CD14-positive monocyte (primary cell): ENCODE measurements at regions not wholly inside any gene's neighbourhood (a gene's known extent, or its start where the extent isn't known, plus 50 kb on each side); places are given as distances from the start of the nearest gene placed in this dataset.

Experiments
- DNase-seq, 3 donors: peaks; one replicate each; pipeline ENCODE4 v3.0.0-alpha.2; 2011 to 2022
- H2AFZ ChIP-seq: 2 replicates; pipeline ENCODE4 v1.6.0; 2012; ENCODE audit warnings: mild to moderate bottlenecking, low read depth, low read length, inconsistent platforms; ENCODE audit not compliant: insufficient read depth, poor library complexity, severe bottlenecking
- H3K27ac ChIP-seq, 2 donors: 1 replicate in 1 of 2; 2 replicates in 1 of 2; pipeline ENCODE4 v1.5.1; 2012 to 2013; ENCODE audit warnings: low read length in 2 of 2, control low read depth in 1 of 2, inconsistent platforms in 1 of 2, low read depth in 1 of 2, mild to moderate bottlenecking in 1 of 2
- H3K27me3 ChIP-seq, 2 donors: one replicate each; pipeline versions ENCODE4 v1.6.0 to v1.6.1; 2011 to 2013; ENCODE audit warnings: low read length in 2 of 2; ENCODE audit not compliant: control insufficient read depth in 2 of 2, insufficient read depth in 2 of 2
- H3K36me3 ChIP-seq, 2 donors: replicated peaks in 1 of 2; 1 replicate in 1 of 2; 2 replicates in 1 of 2; pipeline versions ENCODE4 v1.5.1 to v1.6.1; 2012 to 2013; ENCODE audit warnings: low read length in 2 of 2, control low read depth in 1 of 2, inconsistent platforms in 1 of 2, mild to moderate bottlenecking in 1 of 2; ENCODE audit not compliant: insufficient read depth in 2 of 2, control insufficient read depth in 1 of 2
- H3K4me1 ChIP-seq, 2 donors: 1 replicate in 1 of 2; 2 replicates in 1 of 2; pipeline versions ENCODE4 v1.5.1 to v1.6.1; 2012 to 2013; ENCODE audit warnings: low read length in 2 of 2, control low read depth in 1 of 2, inconsistent platforms in 1 of 2, mild to moderate bottlenecking in 1 of 2, moderate library complexity in 1 of 2; ENCODE audit not compliant: insufficient read depth in 2 of 2, control insufficient read depth in 1 of 2
- H3K4me2 ChIP-seq: replicated peaks from 2 replicates; pipeline ENCODE3; 2012; ENCODE audit warnings: low read length, moderate library complexity, mild to moderate bottlenecking; ENCODE audit not compliant: poor library complexity, severe bottlenecking; ENCODE audit errors: extremely low read depth
- H3K4me3 ChIP-seq, 3 experiments: fragments of 200-600 bp in 1 of 3; sonication (generic) in 1 of 3; replicated peaks in 1 of 3; 1 replicate in 2 of 3; 2 replicates in 1 of 3; pipeline ENCODE4 v1.5.1; 2011 to 2013; ENCODE audit warnings: low read length in 3 of 3, mild to moderate bottlenecking in 3 of 3, control low read depth in 2 of 3, low read depth in 2 of 3, inconsistent platforms in 1 of 3, moderate library complexity in 1 of 3
- H3K79me2 ChIP-seq: 2 replicates; pipeline ENCODE4 v1.6.0; 2012; ENCODE audit warnings: mild to moderate bottlenecking, control low read depth, inconsistent platforms, low read length, moderate library complexity; ENCODE audit not compliant: insufficient read depth
- H3K9ac ChIP-seq: 2 replicates; pipeline ENCODE4 v1.6.0; 2017; ENCODE audit warnings: low read length, mild to moderate bottlenecking; ENCODE audit not compliant: insufficient read depth, poor library complexity, severe bottlenecking
- H3K9me3 ChIP-seq, 2 donors: replicated peaks in 1 of 2; 1 replicate in 1 of 2; 2 replicates in 1 of 2; pipeline versions ENCODE4 v1.5.1 to v1.6.1; 2012 to 2013; ENCODE audit warnings: low read length in 2 of 2, control low read depth in 1 of 2; ENCODE audit not compliant: control insufficient read depth in 1 of 2, insufficient read depth in 1 of 2
- H4K20me1 ChIP-seq: 2 replicates; pipeline ENCODE4 v1.6.0; 2012; ENCODE audit warnings: mild to moderate bottlenecking, low read length, control low read depth, moderate library complexity; ENCODE audit not compliant: insufficient read depth
- H3K27ac Mint-ChIP-seq, 7 donors: one replicate each; pipeline ENCODE4 v1.8.0; 2020; ENCODE audit warnings: mild to moderate bottlenecking in 7 of 7, mixed read lengths in 7 of 7, moderate library complexity in 6 of 7, inconsistent platforms in 2 of 7
- H3K27me3 Mint-ChIP-seq, 3 donors: one replicate each; pipeline ENCODE4 v1.8.0; 2021 to 2022; ENCODE audit warnings: low read depth in 3 of 3, mild to moderate bottlenecking in 3 of 3, mixed read lengths in 3 of 3, moderate library complexity in 3 of 3, inconsistent platforms in 1 of 3
- H3K36me3 Mint-ChIP-seq, 2 donors: one replicate each; pipeline ENCODE4 v1.8.0; 2020; ENCODE audit warnings: mixed read lengths in 2 of 2, inconsistent platforms in 1 of 2, mild to moderate bottlenecking in 1 of 2
- H3K4me1 Mint-ChIP-seq: one replicate; pipeline ENCODE4 v1.8.0; 2020; ENCODE audit warnings: mild to moderate bottlenecking, mixed read lengths
- H3K4me3 Mint-ChIP-seq, 2 donors: one replicate each; pipeline ENCODE4 v1.8.0; 2020; ENCODE audit warnings: mild to moderate bottlenecking in 2 of 2, mixed read lengths in 2 of 2, moderate library complexity in 1 of 2
- H3K9me3 Mint-ChIP-seq, 7 donors: one replicate each; pipeline ENCODE4 v1.8.0; 2020 to 2022; ENCODE audit warnings: mixed read lengths in 7 of 7, mild to moderate bottlenecking in 6 of 7, moderate library complexity in 6 of 7, inconsistent platforms in 2 of 7
- WGBS: methylation state at CpG from one replicate; pipeline ENCODE4 v1.1.5; 2013; ENCODE audit warnings: missing lambda C conversion rate; ENCODE audit not compliant: insufficient coverage; 5-methylcytosine and 5-hydroxymethylcytosine counted together
- intact Hi-C, 2 donors: fragments of 100-400 bp; cut with micrococcal nuclease; formaldehyde crosslinking; loops; one replicate each; pipeline versions ENCODE4 v1.15.0 to v1.15.1; 2023
- TF ChIP-seq, protein P1 (sequence below): fragments of 200-600 bp; IDR thresholded peaks from one replicate; pipeline ENCODE4 v1.8.0; 2022; ENCODE audit warnings: antibody characterized with exemption, mild to moderate bottlenecking

DNA sequence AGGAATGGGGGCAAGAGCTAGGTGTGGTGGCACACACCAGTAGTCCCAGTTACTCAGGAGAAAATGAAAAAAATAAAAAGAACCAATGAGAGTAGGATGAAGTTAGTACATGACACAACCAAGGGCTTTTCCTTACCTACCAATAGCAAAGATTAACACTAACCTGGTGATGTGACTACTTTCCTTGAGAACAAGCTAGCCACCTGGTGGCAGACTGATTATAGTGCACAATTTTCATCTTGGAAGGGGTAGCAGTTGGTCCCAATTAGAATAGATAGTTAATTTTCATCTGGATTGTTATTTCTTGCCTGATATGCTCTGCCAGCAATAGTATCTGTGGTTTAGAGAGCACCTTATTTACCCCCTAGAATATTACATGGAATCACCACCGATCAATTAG is 1216.8 kb upstream of the PABPC4L start:
- H2AFZ ChIP-seq, result no peak overlapping the region
- no CpG with 5 or more reads among the region's 1 CpG for WGBS
- no peaks in the 10 kb centered on the region for H3K9me3 ChIP-seq
- no peaks in the 10 kb centered on the region for H3K4me1 ChIP-seq
- H3K4me3 ChIP-seq, result no peak overlapping the region
- no peak overlapping the region for H3K4me2 ChIP-seq
- Mint-ChIP-seq H3K27ac (no peak overlapping the region), H3K4me3 (no peak overlapping the region), H3K9me3 (peaks cover 0 to 6% (median 0%) of the 10 kb centered on the region in 7 donors), H3K36me3 (no peaks in the 10 kb centered on the region), H3K4me1 (no peaks in the 10 kb centered on the region), H3K27me3 (no peaks in the 10 kb centered on the region)
- H3K9ac ChIP-seq, result no peak overlapping the region
- no peak for DNase-seq
- no peaks in the 10 kb centered on the region for H4K20me1 ChIP-seq
- H3K27me3 ChIP-seq, result no peaks in the 10 kb centered on the region
- no peaks in the 10 kb centered on the region for H3K36me3 ChIP-seq
- intact Hi-C loops, result no loop called here
- TF ChIP-seq, protein P1, sequence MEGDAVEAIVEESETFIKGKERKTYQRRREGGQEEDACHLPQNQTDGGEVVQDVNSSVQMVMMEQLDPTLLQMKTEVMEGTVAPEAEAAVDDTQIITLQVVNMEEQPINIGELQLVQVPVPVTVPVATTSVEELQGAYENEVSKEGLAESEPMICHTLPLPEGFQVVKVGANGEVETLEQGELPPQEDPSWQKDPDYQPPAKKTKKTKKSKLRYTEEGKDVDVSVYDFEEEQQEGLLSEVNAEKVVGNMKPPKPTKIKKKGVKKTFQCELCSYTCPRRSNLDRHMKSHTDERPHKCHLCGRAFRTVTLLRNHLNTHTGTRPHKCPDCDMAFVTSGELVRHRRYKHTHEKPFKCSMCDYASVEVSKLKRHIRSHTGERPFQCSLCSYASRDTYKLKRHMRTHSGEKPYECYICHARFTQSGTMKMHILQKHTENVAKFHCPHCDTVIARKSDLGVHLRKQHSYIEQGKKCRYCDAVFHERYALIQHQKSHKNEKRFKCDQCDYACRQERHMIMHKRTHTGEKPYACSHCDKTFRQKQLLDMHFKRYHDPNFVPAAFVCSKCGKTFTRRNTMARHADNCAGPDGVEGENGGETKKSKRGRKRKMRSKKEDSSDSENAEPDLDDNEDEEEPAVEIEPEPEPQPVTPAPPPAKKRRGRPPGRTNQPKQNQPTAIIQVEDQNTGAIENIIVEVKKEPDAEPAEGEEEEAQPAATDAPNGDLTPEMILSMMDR, result no peak
- no peaks in the 10 kb centered on the region for H3K79me2 ChIP-seq
- H3K27ac ChIP-seq, result no peak overlapping the region

DNA sequence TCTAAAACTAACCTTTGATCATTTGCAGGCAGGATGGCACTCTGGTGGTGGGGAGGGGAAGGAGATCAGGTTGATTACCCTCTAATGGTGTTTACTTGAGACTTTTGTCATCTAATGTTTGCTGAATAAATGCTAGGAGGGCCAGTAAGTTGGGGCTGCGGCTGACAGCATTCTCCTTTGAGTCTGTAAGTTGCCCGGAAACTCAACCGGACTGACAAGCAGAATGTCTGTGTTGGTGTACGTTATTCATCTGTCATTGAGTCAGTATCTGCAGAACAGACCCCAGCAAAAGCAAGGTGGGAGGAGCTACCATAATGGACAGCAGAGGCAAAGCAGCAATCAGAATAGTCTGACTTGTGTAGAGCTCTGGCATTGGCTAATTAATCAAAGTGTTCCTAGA is 1210.6 kb upstream of the PABPC4L start:
- no peaks in the 10 kb centered on the region for H3K36me3 Mint-ChIP-seq
- Histone ChIP-seq H2AFZ (no peak overlapping the region), H3K9me3 (peaks cover 0 to 7% of the 10 kb centered on the region in 2 donors), H3K4me2 (no peak overlapping the region), H3K27me3 (no peaks in the 10 kb centered on the region), H3K79me2 (no peaks in the 10 kb centered on the region), H3K4me3 (no peak overlapping the region), H3K9ac (no peak overlapping the region), H3K27ac (no peak overlapping the region), H3K4me1 (no peaks in the 10 kb centered on the region), H4K20me1 (no peaks in the 10 kb centered on the region), H3K36me3 (no peaks in the 10 kb centered on the region)
- 85% methylated on average over 4 of the region's 4 CpGs for WGBS
- no peaks in the 10 kb centered on the region for H3K27me3 Mint-ChIP-seq
- no peak overlapping the region for H3K4me3 Mint-ChIP-seq
- no peaks in the 10 kb centered on the region for H3K4me1 Mint-ChIP-seq
- no peak overlapping the region for H3K27ac Mint-ChIP-seq
- peaks cover 0 to 8% (median 0%) of the 10 kb centered on the region in 7 donors for H3K9me3 Mint-ChIP-seq
- TF ChIP-seq, protein P1, result no peak
- DNase-seq, result no peak
- intact Hi-C loops, result no loop called here
